H1 (cell line): ENCODE measurements at regions not wholly inside any gene's neighbourhood (a gene's known extent, or its start where the extent isn't known, plus 50 kb on each side); places are given as distances from the start of the nearest gene placed in this dataset.

ENCODE experiments used
- CTCF ChIA-PET: fragments of 300-600 bp; sonication (Branson Sonifier 250); formaldehyde crosslinking; loops from one replicate; lab custom pipeline; 2021; ENCODE audit not compliant: partially characterized antibody; lab: Charles Lee
- POLR2A ChIA-PET: fragments of 300-600 bp; sonication (Branson Sonifier 250); formaldehyde crosslinking; loops from one replicate; lab custom pipeline; 2021; ENCODE audit warnings: inconsistent platforms; ENCODE audit not compliant: partially characterized antibody; lab: Charles Lee
- DNase-seq, 2 experiments: peaks; one replicate each; pipeline versions ENCODE4 v3.0.0 to v3.0.0-alpha.2; 2010 to 2022; ENCODE audit warnings: low spot score in 2 of 2, low read depth in 1 of 2, mixed read lengths in 1 of 2
- FAIRE-seq: peaks from 2 replicates; lab custom pipeline; 2011; peaks lifted over from hg19 to GRCh38; lab: Jason Lieb, UNC
- H2AFZ ChIP-seq: 2 replicates; pipeline ENCODE4 v1.8.1; 2012; ENCODE audit warnings: low read length, inconsistent platforms
- H2AK5ac ChIP-seq: 2 replicates; pipeline ENCODE4 v1.6.1; 2013; ENCODE audit warnings: low read depth, low read length
- H2BK120ac ChIP-seq: replicated peaks from 2 replicates; pipeline ENCODE3; 2013; ENCODE audit warnings: low read depth, low read length, inconsistent platforms
- H2BK12ac ChIP-seq: 2 replicates; pipeline ENCODE4 v1.6.1; 2013; ENCODE audit warnings: low read depth, low read length
- H2BK15ac ChIP-seq: 2 replicates; pipeline ENCODE4 v1.6.1; 2013; ENCODE audit warnings: low read length
- H2BK20ac ChIP-seq: 2 replicates; pipeline ENCODE4 v1.6.1; 2013; ENCODE audit warnings: low read length
- H2BK5ac ChIP-seq: 2 replicates; pipeline ENCODE4 v1.6.1; 2013; ENCODE audit warnings: low read depth, low read length
- H3K14ac ChIP-seq: 2 replicates; pipeline ENCODE4 v1.6.1; 2013; ENCODE audit warnings: inconsistent platforms; ENCODE audit not compliant: insufficient read length
- H3K18ac ChIP-seq: 2 replicates; pipeline ENCODE4 v1.6.1; 2013; ENCODE audit warnings: low read length; ENCODE audit errors: extremely low read depth
- H3K23ac ChIP-seq: 2 replicates; pipeline ENCODE4 v1.6.1; 2013; ENCODE audit warnings: inconsistent platforms; ENCODE audit not compliant: insufficient read length
- H3K23me2 ChIP-seq: 2 replicates; pipeline ENCODE4 v1.6.1; 2013; ENCODE audit warnings: low read depth, low read length
- H3K27ac ChIP-seq: 2 replicates; pipeline ENCODE4 v1.6.1; 2011; ENCODE audit warnings: low read depth, low read length, inconsistent platforms
- H3K27me3 ChIP-seq, 4 experiments: replicated peaks in 1 of 4; 1 replicate in 1 of 4; 2 replicates in 3 of 4; pipeline versions ENCODE4 v1.6.1 to v1.8.1; 2011 to 2013; ENCODE audit warnings: low read length in 3 of 4, mild to moderate bottlenecking in 3 of 4, inconsistent platforms in 2 of 4, mixed read lengths in 2 of 4, moderate library complexity in 1 of 4; ENCODE audit not compliant: control insufficient read depth in 3 of 4, insufficient read depth in 3 of 4; ENCODE audit errors: extremely low read depth in 1 of 4
- H3K36me3 ChIP-seq, 4 experiments: 2 replicates each; pipeline versions ENCODE4 v1.6.1 to v1.8.1; 2011 to 2013; ENCODE audit warnings: mild to moderate bottlenecking in 4 of 4, low read length in 3 of 4, moderate library complexity in 2 of 4, control low read depth in 1 of 4, inconsistent platforms in 1 of 4; ENCODE audit not compliant: insufficient read depth in 4 of 4, control insufficient read depth in 2 of 4
- H3K4ac ChIP-seq: replicated peaks from 2 replicates; pipeline ENCODE3; 2013; ENCODE audit warnings: low read length, low read depth, mixed read lengths, inconsistent platforms; ENCODE audit not compliant: insufficient read length
- H3K4me1 ChIP-seq, 4 experiments: replicated peaks in 1 of 4; 1 replicate in 1 of 4; 2 replicates in 3 of 4; pipeline versions ENCODE4 v1.6.1 to v1.8.1; 2011 to 2013; ENCODE audit warnings: low read length in 3 of 4, inconsistent platforms in 2 of 4, mixed read lengths in 1 of 4; ENCODE audit not compliant: insufficient read depth in 4 of 4, control insufficient read depth in 3 of 4
- H3K4me2 ChIP-seq, 2 experiments: 2 replicates each; pipeline versions ENCODE4 v1.6.1 to v1.8.1; 2011 to 2013; ENCODE audit warnings: low read depth in 2 of 2, low read length in 2 of 2, control low read depth in 1 of 2, inconsistent platforms in 1 of 2, mild to moderate bottlenecking in 1 of 2; ENCODE audit not compliant: insufficient read depth in 1 of 2
- H3K4me3 ChIP-seq, 4 experiments: fragments of 200-600, 300-600 bp in 1 of 4; sonication (generic), shearing (Covaris generic), sonication (Bioruptor Twin) in 1 of 4; 2 replicates each; pipeline versions ENCODE4 v1.5.1 to v1.8.1; 2011 to 2016; ENCODE audit warnings: low read length in 4 of 4, low read depth in 3 of 4, control low read depth in 2 of 4, inconsistent platforms in 2 of 4, mild to moderate bottlenecking in 2 of 4, mixed read lengths in 1 of 4, moderate library complexity in 1 of 4; ENCODE audit not compliant: insufficient read depth in 2 of 4; ENCODE audit errors: extremely low read depth in 1 of 4
- H3K56ac ChIP-seq: replicated peaks from 2 replicates; pipeline ENCODE3; 2013; ENCODE audit warnings: low read depth, mild to moderate bottlenecking, mixed read lengths, low read length, inconsistent platforms; ENCODE audit not compliant: insufficient read length
- H3K79me1 ChIP-seq: 2 replicates; pipeline ENCODE4 v1.6.1; 2013; ENCODE audit warnings: low read depth, low read length, control low read depth
- H3K79me2 ChIP-seq, 2 experiments: 2 replicates each; pipeline versions ENCODE4 v1.6.1 to v1.8.1; 2012 to 2013; ENCODE audit warnings: low read length in 2 of 2, mild to moderate bottlenecking in 2 of 2, inconsistent platforms in 1 of 2; ENCODE audit not compliant: insufficient read depth in 2 of 2, control insufficient read depth in 1 of 2
- H3K9ac ChIP-seq, 4 experiments: replicated peaks in 1 of 4; 1 replicate in 1 of 4; 2 replicates in 3 of 4; pipeline versions ENCODE4 v1.6.1 to v1.8.1; 2011 to 2013; ENCODE audit warnings: low read depth in 3 of 4, low read length in 3 of 4, control low read depth in 2 of 4, mild to moderate bottlenecking in 2 of 4, moderate library complexity in 2 of 4, inconsistent platforms in 1 of 4; ENCODE audit errors: extremely low read depth in 1 of 4
- H3K9me3 ChIP-seq, 2 experiments: 2 replicates each; pipeline versions ENCODE4 v1.6.1 to v1.8.1; 2012 to 2013; ENCODE audit warnings: mild to moderate bottlenecking in 2 of 2, moderate library complexity in 2 of 2, control low read depth in 1 of 2, inconsistent platforms in 1 of 2, low read depth in 1 of 2, low read length in 1 of 2, mixed read lengths in 1 of 2; ENCODE audit not compliant: insufficient read depth in 2 of 2
- H4K20me1 ChIP-seq, 2 experiments: replicated peaks in 1 of 2; 2 replicates each; pipeline versions ENCODE3 to v1.8.1; 2011 to 2013; ENCODE audit warnings: inconsistent platforms in 2 of 2, low read length in 2 of 2, mild to moderate bottlenecking in 1 of 2; ENCODE audit not compliant: insufficient read depth in 2 of 2, control insufficient read depth in 1 of 2
- H4K5ac ChIP-seq: 2 replicates; pipeline ENCODE4 v1.6.1; 2013; ENCODE audit warnings: low read length, low read depth, mixed read lengths, inconsistent platforms; ENCODE audit not compliant: insufficient read length
- H4K8ac ChIP-seq: 2 replicates; pipeline ENCODE4 v1.8.0; 2013; ENCODE audit warnings: mild to moderate bottlenecking, moderate library complexity, low read length, inconsistent platforms; ENCODE audit not compliant: insufficient read depth; ENCODE audit errors: extremely low read depth
- H4K91ac ChIP-seq: replicated peaks from 2 replicates; pipeline ENCODE3; 2013; ENCODE audit warnings: low read length, mixed read lengths, inconsistent platforms; ENCODE audit not compliant: insufficient read length
- CTBP2 ChIP-seq: IDR thresholded peaks from 2 replicates; pipeline ENCODE4 v1.7.0; 2011; ENCODE audit warnings: borderline replicate concordance, mild to moderate bottlenecking, moderate library complexity, mixed read lengths, low read length; ENCODE audit not compliant: insufficient read depth, insufficient read length
- CTCF ChIP-seq, 3 experiments: IDR thresholded peaks; 1 replicate in 2 of 3; 2 replicates in 1 of 3; pipeline versions ENCODE4 v1.5.1 to v1.6.1; 2011; ENCODE audit warnings: low read length in 3 of 3, mild to moderate bottlenecking in 3 of 3, inconsistent platforms in 2 of 3, low read depth in 1 of 3, moderate library complexity in 1 of 3; ENCODE audit not compliant: insufficient read depth in 1 of 3; ENCODE audit errors: control extremely low read depth in 1 of 3
- RAD21 ChIP-seq, 2 experiments: IDR thresholded peaks in 1 of 2; conservative IDR thresholded peaks in 1 of 2; 2 replicates each; pipeline ENCODE4 v1.6.1; 2011; ENCODE audit warnings: low read depth in 2 of 2, low read length in 2 of 2, improper control_type of control experiment in 1 of 2, inconsistent platforms in 1 of 2, mild to moderate bottlenecking in 1 of 2, moderate library complexity in 1 of 2
- WGBS, 2 experiments: shearing (Covaris generic) in 1 of 2; methylation state at CpG; one replicate each; pipeline versions ENCODE4 v1.1.6 to v1.1.7; 2013 to 2015; ENCODE audit warnings: low lambda C conversion rate in 2 of 2, mixed read lengths in 2 of 2, inconsistent platforms in 1 of 2, low coverage in 1 of 2, missing lambda C conversion rate in 1 of 2; ENCODE audit not compliant: insufficient replicate concordance in 2 of 2, insufficient coverage in 1 of 2, insufficient read length in 1 of 2; ENCODE audit errors: extremely low coverage in 1 of 2, missing lambda C conversion rate in 1 of 2; 5-methylcytosine and 5-hydroxymethylcytosine counted together

- Histone ChIP-seq H3K4ac (no peak overlapping the region), H2BK15ac (no peak overlapping the region), H3K9me3 (peaks cover 0 to 2% of the 10 kb centered on the region in 2 experiments; a peak in 1 of 4 replicates), H2BK5ac (no peak overlapping the region), H3K79me2 (no peaks in the 10 kb centered on the region), H3K56ac (no peak overlapping the region), H3K36me3 (peaks cover 0 to 3% (median 0%) of the 10 kb centered on the region in 4 experiments; a peak in 1 of 8 replicates), H4K8ac (no peak overlapping the region), H2AFZ (no peak overlapping the region), H3K14ac (no peak overlapping the region), H2BK12ac (no peak overlapping the region), H4K20me1 (no peaks in the 10 kb centered on the region), H3K4me3 (no peak overlapping the region), H3K23ac (no peak overlapping the region), H3K79me1 (no peaks in the 10 kb centered on the region), H3K9ac (no peak overlapping the region), H2AK5ac (no peak overlapping the region), H4K91ac (no peak overlapping the region), H3K27ac (no peak overlapping the region), H2BK120ac (no peak overlapping the region), H4K5ac (no peak overlapping the region), H3K18ac (no peak overlapping the region), H3K4me2 (no peak overlapping the region), H2BK20ac (no peak overlapping the region), H3K27me3 (no peaks in the 10 kb centered on the region), H3K4me1 (peaks cover 0 to 2% (median 0%) of the 10 kb centered on the region in 4 experiments; a peak in 1 of 7 replicates), H3K23me2 (no peaks in the 10 kb centered on the region)
- CTCF ChIA-PET: interaction anchor here (0.9 to 3.2 kb wide), 5 partner anchors 10 to 60 kb away, joined by 3 to 10 read pairs (median 3); no protein-coding TSS in a partner anchor
- 42% methylated on average over 1 of the region's 1 CpG; no CpG with 5 or more reads in 1 of the 2 experiments for WGBS, 2 experiments
- no peak for FAIRE-seq
- DNase-seq: no peak
- peak in 2 of 3 experiments; percentile 9 to 40; a peak in 2 of 4 replicates for TF ChIP-seq CTCF (IDR thresholded peaks at IDR 0.05; ENCODE audit: control extremely low read depth in 1 of 3, insufficient read depth in 1 of 3, low read depth in 1 of 3, low read length in 3 of 3)
- TF ChIP-seq CTBP2: no peak
- TF ChIP-seq RAD21 (IDR thresholded peaks at IDR 0.05 in 1 of 2, conservative IDR thresholded peaks at IDR 0.05 in 1 of 2; ENCODE audit: low read depth in 2 of 2, low read length in 2 of 2): peak; percentile 19 to 36; a peak in 3 of 4 replicates
- POLR2A ChIA-PET: no interaction called here
Measured at GRCh38 chr21:17045214-17045853, 467.5 kb upstream of the CXADR start.
